ENCODE measurements at regions not wholly inside any gene's neighbourhood (a gene's known extent, or its start where the extent isn't known, plus 50 kb on each side); places are given as distances from the start of the nearest gene placed in this dataset.
A peak's percentile ranks its signal among the peaks of the same experiment; 100 is the strongest.

GRCh38 chr12:3336606-3337311 lies 154.2 kb upstream of the PRMT8 start:
- DNase-seq: peak; percentile 59

- no peak for DNase-seq
Measured at GRCh38 chr12:3337944-3338343, 153.1 kb upstream of the PRMT8 start.

GRCh38 chr12:3339221-3339620 lies 151.8 kb upstream of the PRMT8 start:
- no peak for DNase-seq

- DNase-seq: no peak
Measured at GRCh38 chr12:3341594-3341993, 149.4 kb upstream of the PRMT8 start.

GRCh38 chr12:3342051-3342450 lies 149.0 kb upstream of the PRMT8 start:
- peak; percentile 78 for DNase-seq

- no peak for DNase-seq
Measured at GRCh38 chr12:3348055-3348454, 142.9 kb upstream of the PRMT8 start.

- DNase-seq: no peak
Measured at GRCh38 chr12:3350432-3350831, 140.6 kb upstream of the PRMT8 start.

- DNase-seq: no peak
Measured at GRCh38 chr12:3351731-3352130, 139.3 kb upstream of the PRMT8 start.

GRCh38 chr12:3352230-3352629 lies 138.8 kb upstream of the PRMT8 start:
- no peak for DNase-seq

GRCh38 chr12:3353621-3354020 lies 137.4 kb upstream of the PRMT8 start:
- no peak for DNase-seq

GRCh38 chr12:3354586-3354985 lies 136.4 kb upstream of the PRMT8 start:
- no peak for DNase-seq

- no peak for DNase-seq
Measured at GRCh38 chr12:3355378-3355900, 135.6 kb upstream of the PRMT8 start.

GRCh38 chr12:3357950-3358525 lies 133.0 kb upstream of the PRMT8 start:
- no peak for DNase-seq

- no peak for DNase-seq
Measured at GRCh38 chr12:3359478-3359877, 131.5 kb upstream of the PRMT8 start.

- no peak for DNase-seq
Measured at GRCh38 chr12:3361146-3361545, 129.9 kb upstream of the PRMT8 start.

GRCh38 chr12:3362737-3363136 lies 128.3 kb upstream of the PRMT8 start:
- DNase-seq: no peak

- DNase-seq: no peak
Measured at GRCh38 chr12:3363608-3364007, 127.4 kb upstream of the PRMT8 start.

- DNase-seq: no peak
Measured at GRCh38 chr12:3364226-3364625, 126.8 kb upstream of the PRMT8 start.

GRCh38 chr12:3364661-3365462 lies 126.1 kb upstream of the PRMT8 start:
- peak; percentile 42 for DNase-seq

- DNase-seq: peak; percentile 62
Measured at GRCh38 chr12:3365463-3366411, 125.3 kb upstream of the PRMT8 start.

- peak; percentile 70 for DNase-seq
Measured at GRCh38 chr12:3366451-3367110, 124.4 kb upstream of the PRMT8 start.
